IPS-NIHi11 (cell line): ENCODE measurements at regions not wholly inside any gene's neighbourhood (a gene's known extent, or its start where the extent isn't known, plus 50 kb on each side); places are given as distances from the start of the nearest gene placed in this dataset.
"Not testable (repeated sequence)": the region's sequence is repeated elsewhere in the genome, so short reads cannot be mapped to it uniquely, and the experiment has no call there.

Experiments used
- DNase-seq: peaks from one replicate; pipeline ENCODE4 v3.0.0; 2012; ENCODE audit warnings: mixed read lengths, low spot score

- no peak for DNase-seq
Measured at GRCh38 chr2:122804494-122804893, 1049.0 kb downstream of the TSN start.

DNA sequence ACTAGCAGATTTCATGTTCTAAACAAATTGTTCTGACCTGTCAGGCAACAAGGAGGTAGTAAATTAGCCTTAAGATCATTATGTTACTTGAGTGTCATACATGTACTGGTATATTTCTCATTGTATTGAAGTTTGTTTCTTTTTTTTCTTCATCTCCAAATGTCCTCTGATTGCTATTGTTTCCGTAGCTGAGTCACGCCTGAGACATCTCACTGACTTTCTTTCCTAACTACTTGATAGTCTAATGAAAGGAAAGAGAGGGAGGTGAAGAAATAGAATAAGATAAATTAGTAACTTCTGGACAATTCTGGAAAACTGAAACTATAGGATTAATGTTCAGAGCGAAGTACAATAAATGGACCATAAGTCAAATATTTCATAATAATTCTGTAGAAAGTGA is 1049.9 kb downstream of the TSN start:
- no peak for DNase-seq

- no peak for DNase-seq
Measured at GRCh38 chr2:122808286-122808969, 1053.0 kb downstream of the TSN start.

DNA sequence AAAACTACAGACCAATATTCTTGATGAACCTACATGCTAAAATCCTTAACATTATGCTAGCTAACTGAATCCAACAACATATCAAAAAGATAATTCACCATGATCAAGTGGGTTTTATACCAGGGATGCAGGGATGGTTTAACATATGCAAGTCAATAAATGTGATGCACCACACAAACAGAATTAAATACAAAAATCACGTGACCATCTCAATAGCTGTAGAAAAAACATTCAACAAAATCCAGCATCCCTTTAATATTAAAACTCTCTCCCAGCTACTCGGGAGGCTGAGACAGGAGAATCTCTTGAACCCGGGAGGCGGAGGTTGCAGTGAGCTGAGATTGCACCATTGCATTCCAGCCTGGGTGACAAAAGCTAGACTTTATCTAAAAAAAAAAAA is 1056.8 kb downstream of the TSN start:
- not testable (repeated sequence) for DNase-seq

GRCh38 chr2:122815120-122815519 is 1059.7 kb downstream of the TSN start:
- DNase-seq: no peak

DNA sequence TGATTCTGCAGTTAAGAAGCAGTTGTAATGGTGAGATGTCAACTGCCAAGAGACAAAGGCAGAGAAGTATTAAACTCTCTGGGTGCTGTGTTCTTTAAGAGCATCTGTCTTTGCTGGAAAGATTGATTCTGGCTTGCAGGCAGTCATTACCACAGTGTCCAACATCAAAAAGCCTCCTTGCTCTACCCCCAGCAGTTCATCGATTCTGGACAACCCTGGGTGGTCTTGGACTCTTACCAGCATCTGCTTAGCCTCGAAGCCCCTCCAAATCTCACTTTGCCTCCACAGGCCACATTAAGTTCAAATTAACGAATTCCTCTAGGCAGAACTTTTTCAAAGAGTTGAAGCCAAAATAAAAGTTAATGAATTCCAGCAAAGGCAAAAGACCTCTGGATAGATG is 1061.4 kb downstream of the TSN start:
- no peak for DNase-seq

DNA sequence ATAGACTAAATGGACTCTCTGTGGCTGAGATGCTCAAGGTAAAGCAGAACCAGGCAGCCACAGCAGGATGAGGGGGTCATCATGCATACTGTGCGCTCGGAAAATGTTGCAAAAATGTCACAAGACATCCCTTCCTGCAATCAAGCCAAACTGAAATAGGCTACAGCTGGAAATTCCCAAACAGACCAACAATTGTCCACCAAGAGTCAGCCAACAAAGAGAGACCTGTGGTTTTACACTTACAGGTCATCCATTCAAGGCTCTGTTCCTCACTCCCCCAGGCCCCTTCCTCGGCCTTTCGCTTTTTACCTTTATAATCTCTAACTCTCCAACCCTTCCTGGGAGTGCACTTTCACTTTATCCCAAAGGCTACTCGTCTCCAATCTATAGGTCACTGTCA is 1066.9 kb downstream of the TSN start:
- DNase-seq: no peak

GRCh38 chr2:122830157-122830556 is 1074.7 kb downstream of the TSN start:
- DNase-seq: no peak

DNA sequence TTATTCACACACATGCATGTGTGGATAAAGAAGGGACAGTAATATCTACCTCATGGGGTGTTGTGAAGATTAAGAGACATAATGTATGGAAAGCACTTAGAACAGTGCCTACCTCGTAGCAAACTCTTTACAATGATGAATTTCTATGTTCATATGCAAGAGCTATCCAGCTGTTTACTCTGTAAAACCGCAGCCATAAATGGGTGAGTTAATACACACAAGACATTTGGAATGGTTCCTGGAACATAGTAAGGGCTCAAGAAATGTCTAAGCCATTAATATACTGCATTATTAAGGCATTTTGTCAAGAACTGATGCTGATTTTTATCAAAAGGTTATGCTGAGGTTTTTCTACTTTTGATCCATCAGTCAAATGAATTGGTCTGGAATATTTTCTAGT is 1076.2 kb downstream of the TSN start:
- DNase-seq: no peak

GRCh38 chr2:122843503-122843902 is 1088.1 kb downstream of the TSN start:
- no peak for DNase-seq

DNA sequence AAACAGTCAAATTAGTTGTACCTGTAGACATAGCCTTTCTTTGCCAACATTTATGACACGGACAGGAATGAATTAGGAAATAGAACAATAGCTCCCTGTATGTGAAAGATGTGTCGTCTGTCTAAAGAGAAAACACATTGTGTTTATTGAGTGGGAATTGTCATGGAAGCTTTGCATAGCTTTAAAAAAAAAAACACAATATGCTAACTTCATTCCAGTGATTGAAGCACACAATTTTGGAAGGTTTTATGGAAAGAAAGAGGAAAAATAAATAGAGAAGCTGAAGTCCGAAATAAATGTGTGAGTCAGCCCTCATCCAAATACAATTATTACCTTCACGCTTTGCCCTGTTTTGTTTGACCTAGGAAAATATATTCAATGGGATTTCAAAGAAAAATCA is 1095.7 kb downstream of the TSN start:
- no peak for DNase-seq

DNA sequence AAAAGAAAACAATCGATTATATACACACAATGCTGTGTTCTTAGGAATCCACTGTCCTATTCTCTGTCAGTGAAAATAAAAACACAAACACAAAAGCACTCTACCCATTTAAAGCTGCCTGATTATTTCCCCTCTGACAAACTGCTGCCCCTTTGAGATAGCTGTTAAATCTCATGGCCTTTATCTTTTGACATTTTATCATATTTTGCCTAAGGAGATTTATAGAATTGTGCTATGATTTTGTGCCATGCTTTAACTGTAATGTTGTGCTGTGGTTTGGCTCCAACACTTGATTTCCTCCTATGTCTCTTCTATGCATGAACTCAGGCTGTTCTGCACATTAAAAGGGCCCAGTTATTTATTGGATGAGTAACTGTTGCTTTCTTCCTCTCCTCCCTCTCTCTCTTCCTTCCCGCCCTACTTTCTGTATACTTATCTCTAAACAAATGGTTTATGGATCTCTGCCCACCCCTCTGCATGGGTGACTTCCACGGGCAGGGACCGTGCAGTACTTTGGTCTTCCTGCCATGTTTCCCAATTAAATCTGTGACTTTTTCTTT is 1096.6 kb downstream of the TSN start:
- no peak for DNase-seq

GRCh38 chr2:122856696-122857095 is 1101.2 kb downstream of the TSN start:
- no peak for DNase-seq

DNA sequence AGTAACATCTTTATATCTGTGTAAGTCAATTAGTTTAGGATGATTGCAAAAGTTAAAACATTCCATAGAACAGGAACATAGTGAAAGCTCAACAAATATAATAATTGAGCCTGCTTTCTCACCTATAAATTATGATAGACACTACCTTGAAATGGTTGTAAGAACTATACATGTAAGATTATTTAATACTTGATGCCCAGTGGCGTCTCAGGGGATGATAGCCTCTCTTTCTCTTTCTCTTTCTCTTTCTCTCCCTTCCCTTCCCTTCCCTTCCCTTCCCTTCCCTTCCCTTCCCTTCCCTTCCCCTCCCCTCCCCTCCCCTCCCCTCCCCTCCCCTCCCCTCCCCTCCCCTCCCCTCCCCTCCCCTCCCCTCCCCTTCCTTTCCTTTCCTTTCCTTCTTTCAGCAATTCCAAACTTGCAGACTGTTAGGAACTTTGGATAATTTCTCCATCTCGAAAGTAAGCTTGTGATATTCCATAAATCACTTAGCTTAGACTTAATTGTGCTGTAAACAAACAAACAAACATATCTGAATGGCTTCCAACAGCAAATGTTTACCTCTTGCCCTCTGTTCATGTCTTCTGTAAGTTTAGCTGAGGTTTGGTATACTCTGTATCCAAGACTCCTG is 1102.7 kb downstream of the TSN start:
- no peak for DNase-seq

DNA sequence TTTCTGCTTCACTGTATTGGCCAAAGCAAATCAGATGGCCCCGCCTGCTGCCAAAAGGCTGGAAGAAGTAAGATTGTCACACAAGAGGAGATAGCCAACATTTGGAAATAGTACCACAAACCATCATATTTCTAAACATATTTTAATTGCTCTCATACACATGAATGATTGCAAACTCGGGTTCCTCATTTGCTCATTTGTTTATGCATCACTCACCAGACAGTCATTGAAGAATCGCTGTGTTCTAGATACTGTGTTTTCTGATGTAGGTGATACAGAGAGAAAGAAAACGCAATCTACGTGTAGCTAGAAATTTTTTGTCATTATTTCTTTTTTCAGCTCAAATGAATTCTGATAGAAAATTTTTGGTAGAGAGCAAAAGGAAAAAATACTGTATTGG is 1103.4 kb downstream of the TSN start:
- DNase-seq: no peak

DNA sequence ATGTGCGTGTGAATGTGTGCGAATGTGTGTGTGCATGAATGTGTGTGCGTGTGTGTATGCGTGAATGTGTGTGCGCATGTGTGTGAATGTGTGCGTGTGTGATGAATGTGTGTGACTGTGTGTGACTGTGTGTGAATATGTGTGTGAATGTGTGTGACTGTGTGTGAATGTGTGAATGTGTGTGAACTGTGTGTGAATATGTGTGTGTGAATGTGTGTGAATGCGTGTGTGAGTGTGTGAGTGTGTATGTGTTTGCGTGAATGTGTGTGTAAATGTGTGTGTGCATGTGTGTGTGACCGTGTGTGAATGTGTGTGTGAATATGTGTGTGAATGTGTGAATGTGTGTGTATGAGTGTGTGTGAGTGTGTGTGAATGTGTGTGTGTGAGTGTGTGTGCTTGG is 1103.8 kb downstream of the TSN start:
- DNase-seq: no peak

DNA sequence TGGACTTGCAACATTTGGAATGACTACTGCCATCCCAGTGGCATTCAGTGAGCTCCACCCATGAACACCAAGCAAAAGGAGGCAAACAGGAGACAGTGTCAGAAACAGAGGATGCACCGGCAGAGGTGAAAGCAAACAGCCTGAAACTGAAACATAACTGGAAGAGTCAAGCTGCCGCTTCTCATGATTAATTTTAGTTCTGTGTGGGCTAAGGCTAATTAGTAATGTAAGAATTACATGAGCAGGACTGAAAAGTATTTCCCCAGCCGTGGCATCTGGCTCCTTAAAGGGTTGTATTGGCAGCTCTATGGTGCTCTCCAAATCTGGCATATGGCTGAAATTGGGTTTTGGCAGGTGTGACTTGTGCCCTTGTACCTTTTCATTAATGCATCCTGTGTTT is 1108.1 kb downstream of the TSN start:
- DNase-seq: no peak

DNA sequence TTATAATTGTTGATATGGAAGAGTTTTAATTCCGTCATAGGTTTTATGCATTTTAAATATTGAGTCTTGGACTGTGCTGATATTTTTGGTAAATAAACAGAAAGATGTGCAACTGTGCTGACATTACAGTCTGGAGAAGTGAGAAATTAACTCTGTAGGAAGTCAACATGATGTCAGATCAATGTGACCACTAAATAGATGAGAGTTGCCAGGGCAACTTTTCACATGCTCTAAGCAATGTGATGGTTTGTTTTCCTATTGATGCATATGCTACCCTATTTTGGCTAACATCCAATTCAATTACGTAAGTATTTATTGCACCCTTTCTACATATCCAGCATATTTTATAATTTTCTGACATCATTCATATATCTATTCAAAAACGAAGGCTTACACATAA is 1109.3 kb downstream of the TSN start:
- no peak for DNase-seq

- DNase-seq: no peak
Measured at GRCh38 chr2:122866095-122866494, 1110.6 kb downstream of the TSN start.

GRCh38 chr2:122867941-122868340 is 1112.5 kb downstream of the TSN start:
- no peak for DNase-seq

- DNase-seq: no peak
Measured at GRCh38 chr2:122868646-122869275, 1113.3 kb downstream of the TSN start.

DNA sequence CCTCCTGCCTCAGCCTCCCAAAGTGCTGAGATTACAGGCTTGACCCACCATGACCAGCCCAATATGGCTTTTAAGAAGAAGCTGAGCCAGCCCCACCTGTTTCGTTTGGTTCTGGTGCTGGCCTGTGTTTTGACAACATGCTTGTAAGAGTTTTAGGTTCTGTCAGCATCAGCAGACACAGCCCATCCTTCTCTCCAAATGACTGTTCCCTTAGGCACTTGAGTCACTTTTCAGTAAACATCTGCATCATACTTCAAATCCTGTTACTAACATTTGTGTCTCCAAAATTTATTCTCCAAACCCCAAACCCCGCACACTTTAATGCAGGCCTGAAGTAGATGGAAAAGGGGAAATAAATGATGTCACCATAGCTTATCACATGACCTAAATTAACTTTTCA is 1118.5 kb downstream of the TSN start:
- no peak for DNase-seq

DNA sequence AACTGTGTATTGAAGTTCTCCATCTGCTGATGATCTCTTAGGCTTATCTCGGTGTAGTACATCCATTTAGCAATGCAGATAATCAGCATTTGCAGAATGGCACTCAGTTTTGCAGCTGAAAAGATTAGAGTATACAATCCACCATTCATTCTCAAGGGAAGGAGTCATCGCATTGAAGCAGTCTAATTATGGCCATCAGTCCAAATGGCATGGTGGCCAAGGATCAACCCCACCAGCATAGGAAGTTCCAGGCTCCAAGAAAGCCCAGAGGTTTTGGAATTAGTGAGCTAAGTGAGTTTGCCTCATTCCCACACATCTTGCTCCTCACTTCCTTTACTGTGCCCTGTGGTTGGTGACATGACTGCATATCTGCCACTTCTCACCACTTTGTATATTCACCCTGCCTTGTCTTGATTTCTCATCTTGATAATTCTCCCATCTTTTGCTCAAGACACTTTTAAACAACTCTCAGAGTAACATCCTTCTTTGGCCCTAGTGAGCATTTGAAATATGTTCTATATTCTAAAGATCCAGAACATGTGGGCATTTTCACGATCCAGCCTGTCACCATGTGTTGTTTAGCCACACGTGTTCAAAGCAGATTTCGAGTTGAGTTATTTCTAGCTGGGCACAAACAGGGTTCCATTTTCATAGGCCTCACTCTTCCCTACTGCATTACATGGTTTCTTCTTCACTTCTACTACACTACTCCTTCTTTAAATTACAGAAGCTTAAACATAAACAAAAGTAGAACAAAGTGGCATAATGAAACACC is 1119.8 kb downstream of the TSN start:
- DNase-seq: no peak
